ENCODE measurements at regions not wholly inside any gene's neighbourhood (a gene's known extent, or its start where the extent isn't known, plus 50 kb on each side); places are given as distances from the start of the nearest gene placed in this dataset.

- no peak for DNase-seq
Measured at GRCh38 chr3:59545374-59545773, 495.5 kb upstream of the CFAP20DC start.

GRCh38 chr3:59542276-59542675 is 492.5 kb upstream of the CFAP20DC start:
- no peak for DNase-seq

GRCh38 chr3:59540696-59541095 is 490.9 kb upstream of the CFAP20DC start:
- DNase-seq, result no peak

- no peak for DNase-seq
Measured at GRCh38 chr3:59540241-59540640, 490.4 kb upstream of the CFAP20DC start.

- DNase-seq, result no peak
Measured at GRCh38 chr3:59538753-59539432, 489.1 kb upstream of the CFAP20DC start.

- no peak for DNase-seq
Measured at GRCh38 chr3:59535791-59536221, 486.0 kb upstream of the CFAP20DC start.

GRCh38 chr3:59531994-59532393 is 482.2 kb upstream of the CFAP20DC start:
- no peak for DNase-seq

GRCh38 chr3:59531066-59531745 is 481.4 kb upstream of the CFAP20DC start:
- no peak for DNase-seq

- no peak for DNase-seq
Measured at GRCh38 chr3:59528251-59528650, 478.4 kb upstream of the CFAP20DC start.

- DNase-seq, result no peak
Measured at GRCh38 chr3:59527493-59527892, 477.7 kb upstream of the CFAP20DC start.

- DNase-seq, result no peak
Measured at GRCh38 chr3:59526999-59527398, 477.2 kb upstream of the CFAP20DC start.

- no peak for DNase-seq
Measured at GRCh38 chr3:59522550-59522949, 472.7 kb upstream of the CFAP20DC start.

GRCh38 chr3:59519094-59519493 is 469.3 kb upstream of the CFAP20DC start:
- no peak for DNase-seq

GRCh38 chr3:59518283-59519055 is 468.6 kb upstream of the CFAP20DC start:
- no peak for DNase-seq

- DNase-seq, result no peak
Measured at GRCh38 chr3:59517388-59517787, 467.6 kb upstream of the CFAP20DC start.

- no peak for DNase-seq
Measured at GRCh38 chr3:59515966-59516365, 466.1 kb upstream of the CFAP20DC start.

- no peak for DNase-seq
Measured at GRCh38 chr3:59514865-59515482, 465.1 kb upstream of the CFAP20DC start.

- DNase-seq, result no peak
Measured at GRCh38 chr3:59513570-59513969, 463.7 kb upstream of the CFAP20DC start.

- no peak for DNase-seq
Measured at GRCh38 chr3:59512066-59512465, 462.2 kb upstream of the CFAP20DC start.

GRCh38 chr3:59510576-59510975 is 460.8 kb upstream of the CFAP20DC start:
- DNase-seq, result no peak

- no peak for DNase-seq
Measured at GRCh38 chr3:59508273-59508672, 458.4 kb upstream of the CFAP20DC start.

GRCh38 chr3:59506191-59506590 is 456.4 kb upstream of the CFAP20DC start:
- no peak for DNase-seq

- no peak for DNase-seq
Measured at GRCh38 chr3:59503441-59503840, 453.6 kb upstream of the CFAP20DC start.
